SKM-1 treated with dmso at 0.1 percent for 144 hours (cell line): ENCODE measurements at regions not wholly inside any gene's neighbourhood (a gene's known extent, or its start where the extent isn't known, plus 50 kb on each side); places are given as distances from the start of the nearest gene placed in this dataset.
"Not testable (repeated sequence)": the region's sequence is repeated elsewhere in the genome, so short reads cannot be mapped to it uniquely, and the experiment has no call there.

Source experiments
- DNase-seq: peaks from one replicate; lab custom pipeline; 2025; ENCODE audit not compliant: unreplicated experiment; lab: John Stamatoyannopoulos, UW

- no peak for DNase-seq
Observed at GRCh38 chr12:77229640-77230442, 164.5 kb upstream of the E2F7 start.

- no peak for DNase-seq
Observed at GRCh38 chr12:77228376-77228775, 163.0 kb upstream of the E2F7 start.

GRCh38 chr12:77226368-77226767 lies 161.0 kb upstream of the E2F7 start:
- no peak for DNase-seq

DNA sequence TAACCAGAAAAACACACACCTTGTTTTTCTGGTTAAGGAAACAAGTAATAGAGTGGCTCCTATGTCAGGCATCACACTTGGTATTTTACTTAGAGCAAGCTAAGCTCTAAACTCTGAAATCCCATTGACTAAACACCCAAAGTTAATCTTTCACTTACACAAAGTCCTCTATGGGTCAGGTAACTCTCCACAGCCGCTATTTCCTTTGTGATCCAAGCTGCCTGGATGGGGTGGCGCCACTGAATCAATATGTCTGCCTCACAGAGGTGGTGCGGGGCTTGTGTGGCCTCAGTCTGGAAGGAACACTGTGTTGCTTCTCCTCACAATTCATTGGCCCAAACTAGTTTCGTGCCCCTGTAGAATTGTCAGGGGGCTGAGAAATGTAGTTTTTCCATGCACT lies 160.0 kb upstream of the E2F7 start:
- DNase-seq = no peak

DNA sequence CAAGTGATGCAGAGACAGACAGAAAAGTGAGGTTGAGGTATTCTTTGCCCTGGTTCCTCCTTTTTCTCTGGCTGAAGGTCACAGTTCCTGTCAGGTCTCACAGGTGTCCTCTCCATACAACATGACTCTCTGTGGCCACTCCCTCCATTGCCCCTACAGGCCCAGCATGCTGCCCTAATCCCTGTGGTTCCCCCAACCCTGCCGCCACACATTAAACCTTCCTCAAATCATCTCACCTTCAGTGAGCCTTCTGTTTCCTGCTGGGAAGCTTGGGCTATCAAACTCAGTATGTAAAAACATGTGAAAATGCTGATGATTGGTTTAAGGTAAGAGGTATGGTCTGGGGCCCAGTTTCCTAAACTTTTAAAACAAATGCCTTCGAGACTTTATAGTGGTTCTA lies 159.0 kb upstream of the E2F7 start:
- DNase-seq = no peak

GRCh38 chr12:77222336-77222735 lies 157.0 kb upstream of the E2F7 start:
- no peak for DNase-seq

DNA sequence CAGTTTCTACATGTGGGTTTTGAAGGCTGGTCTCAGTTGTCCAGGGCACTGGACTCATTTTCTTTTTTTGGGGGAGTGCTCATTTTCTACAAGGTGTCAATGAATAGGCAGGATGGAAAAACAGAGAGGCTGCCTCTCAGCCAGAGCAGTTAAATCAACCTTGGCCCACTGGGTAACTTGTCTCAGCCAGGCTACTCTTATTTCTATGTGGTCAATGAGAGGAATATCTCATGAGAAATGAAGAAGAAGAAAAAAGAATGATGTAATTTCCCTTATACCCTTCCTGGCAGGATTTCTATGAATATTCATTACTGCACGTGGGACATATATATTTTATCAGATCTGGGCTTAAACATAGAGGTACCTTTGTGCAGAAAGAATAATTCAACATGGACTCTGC lies 155.2 kb upstream of the E2F7 start:
- no peak for DNase-seq

- no peak for DNase-seq
Observed at GRCh38 chr12:77218278-77218677, 152.9 kb upstream of the E2F7 start.

DNA sequence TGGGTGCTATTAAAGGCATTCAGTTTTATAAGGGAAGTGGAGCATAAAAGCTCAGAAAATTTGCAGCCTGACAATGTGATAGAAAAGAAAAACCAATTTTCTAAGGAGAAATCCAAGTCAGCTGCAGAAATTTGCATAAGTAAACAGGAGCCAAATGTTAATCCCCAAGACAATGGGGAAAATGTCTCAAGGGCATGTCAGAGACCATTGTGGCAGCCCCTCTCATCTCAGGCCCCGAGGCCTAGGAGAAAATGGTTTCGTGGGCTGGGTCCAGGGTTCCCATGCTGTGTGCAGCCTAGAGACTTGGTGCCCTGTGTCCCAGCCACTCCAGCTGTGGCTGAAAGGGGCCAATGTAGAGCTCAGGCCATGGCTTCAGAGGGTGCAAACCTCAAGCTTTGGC lies 150.8 kb upstream of the E2F7 start:
- DNase-seq = not testable (repeated sequence)

- no peak for DNase-seq
Observed at GRCh38 chr12:77214136-77214535, 148.8 kb upstream of the E2F7 start.

DNA sequence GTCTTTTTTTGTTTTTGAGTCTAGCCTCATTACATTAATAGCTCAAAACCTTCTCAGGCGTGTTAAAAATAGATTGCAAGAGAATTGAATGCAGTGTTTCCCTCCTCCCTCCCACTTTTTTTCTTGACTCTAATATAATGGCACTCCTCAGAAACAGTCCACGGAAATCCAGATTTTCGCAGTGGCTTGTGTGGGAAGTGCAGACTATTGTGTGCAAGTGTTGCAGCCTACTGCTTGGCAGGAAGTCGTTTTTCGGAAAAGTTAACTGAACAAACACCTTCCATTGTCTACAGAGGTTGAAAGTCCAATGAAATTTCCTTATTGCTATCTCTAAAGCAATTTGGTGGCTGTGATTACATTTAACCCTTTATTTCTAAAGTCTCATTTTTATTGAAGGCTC lies 147.9 kb upstream of the E2F7 start:
- DNase-seq = no peak

GRCh38 chr12:77210724-77211123 lies 145.4 kb upstream of the E2F7 start:
- no peak for DNase-seq

DNA sequence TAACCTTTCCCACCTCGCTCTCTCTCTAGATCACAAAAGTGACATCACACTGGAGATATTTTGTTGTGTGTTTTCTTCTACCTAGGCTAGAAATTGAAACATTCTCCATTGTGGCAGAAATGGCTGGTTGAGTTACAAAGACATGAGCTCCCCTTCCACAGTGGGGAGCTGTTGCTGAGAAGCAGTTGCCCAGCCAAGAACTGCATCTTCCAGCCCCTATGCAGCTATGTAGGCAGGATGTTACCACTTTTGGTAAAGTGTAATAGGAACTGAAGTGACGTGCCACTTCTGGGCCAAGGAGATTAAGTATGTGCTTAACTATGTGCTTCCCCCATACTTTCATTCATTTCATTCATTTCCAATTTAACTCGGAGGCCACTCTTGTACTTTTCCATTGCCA lies 138.7 kb upstream of the E2F7 start:
- no peak for DNase-seq

GRCh38 chr12:77202457-77203060 lies 137.2 kb upstream of the E2F7 start:
- DNase-seq = no peak

DNA sequence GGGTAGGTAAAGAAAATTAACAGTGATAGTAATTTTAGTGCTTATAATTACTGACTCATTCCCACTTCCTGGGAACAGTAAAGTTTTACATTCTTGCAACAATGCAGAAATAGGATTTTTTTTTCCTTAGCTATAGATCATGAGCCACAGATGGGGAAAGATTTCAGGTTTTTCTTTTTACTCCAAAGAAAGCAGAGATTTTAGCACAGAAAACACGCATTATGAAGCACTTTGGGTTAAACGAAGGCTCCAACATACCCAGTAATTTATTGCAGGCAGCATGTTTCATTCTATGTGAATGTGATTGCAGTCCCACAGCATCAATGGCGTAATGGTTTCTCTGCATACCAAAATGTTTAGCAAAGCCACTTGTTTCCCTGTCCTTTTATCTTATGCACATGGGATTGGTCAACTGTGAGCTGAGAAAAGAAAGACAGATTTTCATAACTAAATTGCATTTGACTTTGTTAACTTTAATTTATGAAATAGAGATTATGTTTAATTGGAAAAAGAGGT lies 124.6 kb upstream of the E2F7 start:
- no peak for DNase-seq

DNA sequence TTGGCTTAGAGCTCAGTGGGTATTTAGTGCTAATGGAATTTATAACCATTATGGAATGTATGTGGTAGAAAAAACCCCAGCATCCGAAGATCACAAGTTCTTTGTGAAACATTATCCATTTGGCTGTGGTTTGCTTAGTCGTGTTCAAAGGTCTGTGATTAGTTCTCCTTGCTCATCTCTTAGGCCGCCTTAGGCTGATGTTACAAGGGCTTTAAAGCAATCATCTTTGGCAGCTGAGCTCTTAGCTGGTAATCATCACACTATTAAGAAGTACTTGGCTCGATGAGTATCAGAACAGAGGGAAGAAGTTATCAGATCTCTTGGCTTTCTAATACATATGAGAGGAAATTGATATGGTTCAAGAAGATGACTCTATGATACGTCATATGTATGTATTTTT lies 124.1 kb upstream of the E2F7 start:
- DNase-seq = no peak

DNA sequence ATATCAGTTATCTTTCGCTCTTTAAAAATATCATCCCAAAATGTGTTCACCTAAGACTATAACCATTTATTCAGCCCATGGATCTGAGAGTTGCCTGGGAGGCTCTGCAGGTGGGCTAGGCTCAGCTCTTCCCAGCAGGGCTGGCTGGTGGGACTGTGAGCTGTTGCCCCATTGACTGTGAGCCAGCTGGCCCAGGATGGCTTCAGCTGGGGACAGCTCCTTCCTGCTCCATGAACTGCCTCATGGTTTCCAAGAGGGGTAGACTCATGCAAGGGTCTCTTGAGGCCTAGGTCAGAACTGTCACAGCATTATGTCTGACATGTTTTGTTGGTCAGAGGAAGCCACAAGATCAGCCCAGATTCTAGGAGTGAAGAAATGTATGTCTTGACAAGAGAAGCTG lies 114.1 kb upstream of the E2F7 start:
- DNase-seq = no peak

DNA sequence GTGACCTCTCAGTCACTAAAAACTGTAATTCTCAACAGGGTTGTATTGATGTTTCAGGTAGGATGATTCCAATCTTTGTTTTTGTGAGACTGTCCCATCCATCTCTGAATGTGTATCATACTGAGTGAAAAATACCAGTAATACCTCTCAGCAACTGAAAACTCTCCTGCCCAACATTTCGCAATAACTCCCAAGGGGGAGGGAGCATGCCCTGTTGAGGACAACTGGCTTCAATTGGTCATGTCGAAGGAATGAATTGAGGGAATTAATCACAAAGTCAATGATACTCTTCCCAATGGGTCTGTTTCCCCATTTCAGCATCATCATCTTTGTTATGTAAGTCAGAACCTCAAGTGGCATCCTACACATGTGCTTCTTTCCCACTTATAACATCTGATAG lies 102.4 kb upstream of the E2F7 start:
- no peak for DNase-seq

DNA sequence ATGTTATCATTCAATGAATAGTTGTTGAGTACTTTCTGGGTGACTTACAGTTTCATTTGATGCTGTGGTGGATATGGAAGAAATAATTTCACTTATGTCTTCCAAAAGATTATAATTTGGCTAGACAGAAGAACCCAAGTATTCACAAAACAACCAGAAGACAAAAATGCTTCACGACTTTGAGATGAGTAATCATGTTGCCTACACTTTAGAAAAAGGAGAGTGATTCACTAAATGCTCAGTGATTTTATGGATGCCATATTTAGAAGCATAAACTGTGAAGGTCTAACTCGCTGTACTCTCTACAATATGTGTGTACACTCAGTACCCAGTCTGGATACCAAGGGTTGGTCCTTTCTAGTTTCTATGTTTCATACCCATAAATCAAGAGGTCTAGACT lies 101.3 kb upstream of the E2F7 start:
- no peak for DNase-seq

DNA sequence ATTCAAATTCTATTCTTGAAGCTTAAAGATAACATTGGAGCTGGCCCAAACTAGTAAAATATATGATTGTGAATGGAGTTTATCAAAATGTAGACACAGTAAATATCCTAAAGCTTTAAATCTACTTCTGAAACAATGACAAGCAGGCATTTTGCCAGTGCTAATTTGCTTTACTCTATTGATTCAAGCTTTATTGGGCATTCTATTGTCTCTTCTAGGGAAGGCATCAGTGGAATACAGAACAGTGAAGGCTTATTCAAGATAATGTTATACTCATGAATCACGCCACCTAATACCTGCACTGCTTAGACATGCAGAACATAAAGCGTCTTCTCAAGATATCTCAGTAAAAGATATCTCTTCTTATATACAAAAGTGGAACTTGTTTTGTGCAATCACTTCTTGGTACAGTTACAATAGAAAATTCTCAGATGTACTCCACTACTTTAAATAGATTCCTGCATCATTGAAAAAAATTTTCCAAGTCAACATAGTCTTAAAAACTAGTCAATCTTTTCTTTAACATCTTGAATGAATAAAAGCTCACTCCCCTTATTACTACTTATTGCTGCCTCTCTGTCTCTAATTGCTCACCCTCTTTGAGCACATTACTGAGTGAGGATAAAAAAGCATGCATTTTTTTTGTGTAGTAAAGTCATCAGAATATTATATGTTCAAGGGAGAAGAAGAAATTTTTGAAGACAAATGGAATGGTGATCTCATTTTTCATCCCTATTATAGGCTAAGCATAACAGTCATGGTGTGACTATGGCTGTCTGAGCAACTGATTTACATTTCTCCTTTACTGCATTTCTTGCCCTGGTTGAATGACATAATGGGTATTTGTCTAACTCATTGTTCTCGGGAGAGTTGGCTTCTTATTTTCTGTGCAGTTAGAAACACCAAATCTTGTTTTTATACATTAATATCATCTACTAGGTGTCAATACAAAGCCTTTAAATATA lies 98.0 kb upstream of the E2F7 start:
- no peak for DNase-seq

DNA sequence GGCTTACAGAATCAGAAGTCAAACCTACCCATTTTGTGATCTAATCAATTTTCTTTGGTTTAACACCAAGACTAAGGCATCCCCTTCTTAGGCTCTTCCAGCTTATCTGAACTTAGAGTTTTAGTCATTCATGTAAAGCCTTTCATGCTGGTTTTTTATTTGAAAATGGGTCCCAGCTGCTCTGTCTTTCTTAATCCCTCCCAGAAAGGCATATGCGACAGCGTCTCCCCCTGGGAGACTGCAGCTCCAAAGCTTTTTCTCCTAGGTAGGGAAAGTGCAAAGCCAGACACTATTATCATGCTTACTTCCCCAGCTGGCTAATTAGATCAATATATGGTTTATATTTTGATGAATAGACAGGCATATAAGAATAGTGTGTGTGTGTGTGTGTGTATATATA lies 96.6 kb upstream of the E2F7 start:
- DNase-seq = no peak

DNA sequence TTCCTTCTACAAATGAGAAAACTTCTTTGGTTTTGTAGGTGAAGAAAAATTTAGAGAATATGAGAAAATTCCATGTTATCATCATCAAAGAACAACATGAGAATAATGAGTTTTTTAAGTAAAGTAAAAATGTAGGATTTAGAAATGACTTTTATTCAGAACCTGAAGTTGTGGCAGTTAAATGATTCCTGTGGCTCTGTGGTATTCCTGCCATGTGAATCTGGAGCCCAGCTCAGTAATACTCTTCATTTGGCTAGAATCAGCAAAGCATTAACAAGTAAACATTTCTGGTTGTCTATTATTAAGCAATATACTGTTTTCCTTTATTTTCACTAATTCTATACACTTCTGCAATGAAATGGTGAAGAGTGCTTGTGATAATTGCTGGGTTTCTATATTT lies 95.6 kb upstream of the E2F7 start:
- DNase-seq = no peak
